Heart right ventricle (tissue), 16 donors: ENCODE measurements at regions not wholly inside any gene's neighbourhood (a gene's known extent, or its start where the extent isn't known, plus 50 kb on each side); places are given as distances from the start of the nearest gene placed in this dataset.

Source experiments
- ATAC-seq, 8 donors: fragments of 200-7000 bp; cut with Tn5 transposase; one replicate each; pipeline ENCODE4 v1.9.1; 2020; ENCODE audit warnings: mild to moderate bottlenecking in 8 of 8, moderate library complexity in 8 of 8, moderate number of reproducible peaks in 1 of 8
- DNase-seq, 2 donors: peaks; one replicate each; pipeline ENCODE4 v3.0.0-alpha.2; 2020
- H3K27ac ChIP-seq, 10 donors: fragments of 200-600 bp; sonication (generic) in 2 of 10; one replicate each; pipeline versions ENCODE4 v1.5.0 to v1.8.0; 2020 to 2022; ENCODE audit warnings: mild to moderate bottlenecking in 3 of 10
- H3K27me3 ChIP-seq, 7 donors: fragments of 200-600 bp; one replicate each; pipeline ENCODE4 v1.8.0; 2021 to 2022; ENCODE audit warnings: mild to moderate bottlenecking in 2 of 7
- H3K36me3 ChIP-seq, 9 donors: fragments of 200-600 bp; sonication (generic) in 1 of 9; one replicate each; pipeline versions ENCODE4 v1.5.0 to v1.8.0; 2020 to 2022; ENCODE audit warnings: mild to moderate bottlenecking in 2 of 9
- H3K4me1 ChIP-seq, 9 donors: fragments of 200-600 bp; sonication (generic) in 1 of 9; one replicate each; pipeline versions ENCODE4 v1.5.0 to v1.8.0; 2020 to 2022; ENCODE audit warnings: mild to moderate bottlenecking in 4 of 9
- H3K4me3 ChIP-seq, 10 donors: fragments of 200-600 bp; sonication (generic) in 2 of 10; one replicate each; pipeline versions ENCODE4 v1.5.0 to v1.8.0; 2020 to 2022; ENCODE audit warnings: mild to moderate bottlenecking in 7 of 10, moderate library complexity in 2 of 10
- H3K9me3 ChIP-seq, 11 donors: fragments of 200-600 bp in 10 of 11; sonication (generic) in 2 of 11; one replicate each; pipeline versions ENCODE4 v1.5.0 to v1.8.0; 2013 to 2022; ENCODE audit warnings: mild to moderate bottlenecking in 2 of 11, control low read depth in 1 of 11, moderate library complexity in 1 of 11
- CTCF ChIP-seq, 9 donors: fragments of 200-600 bp; sonication (generic) in 2 of 9; IDR thresholded peaks; one replicate each; pipeline versions ENCODE4 v1.5.0 to v1.8.0; 2021 to 2022; ENCODE audit warnings: antibody characterized with exemption in 9 of 9, mild to moderate bottlenecking in 5 of 9, moderate library complexity in 1 of 9
- WGBS, 2 donors: extraction: QIAGEN DNeasy Blood & Tissue Kit; methylation state at CpG; one replicate each; pipeline ENCODE4 v1.1.7; 2013; ENCODE audit warnings: inconsistent platforms in 1 of 2; 5-methylcytosine and 5-hydroxymethylcytosine counted together
- intact Hi-C, 10 donors: fragments of 100-400 bp; cut with DNase I; formaldehyde crosslinking; loops; one replicate each; pipeline versions ENCODE4 v1.11.1 to v1.14.2; 2022
- donor health status: Arrhythmogenic right ventricular cardiomyopathy.
- donor health status: ischemic (EF 13 %, LVEDD 7.1; RV severe dilation, severe dysfunction).
- donor health status: healthy with polysubstance abuse.
- donor health status: DM: no; HTN: yes; CAD: no.
- donor health status: DM: no; HTN: no; CAD: no.
- donor health status: ischemic (EF 25% LVEDD 6.9; RV normal size, moderate dysfunction).
- donor health status: ischemic (EF 25% LVEDD 5.7; RV mildly dilated, moderate dysfunction).
- donor health status: healthy.
- donor health status: DM: yes; HTN: yes; CAD: no.
- donor health status: Ischemic cardiomyopathy.
- donor health status: ischemic (EF 35%, LVEDD 5.7; RV mildly dilated, moderate dysfunction).
- donor health status: nonischemic (EF 11% LVEDD 7.7; RV severe dilation, severe dysfunction).
- donor health status: DM: yes; HTN: yes; CAD: no.
- donor health status: PGD.
- donor health status: ischemic (EF 29% LVEDD 5.4; RV normal size, mild dysfunction).
- donor health status: nonischemic (EF 23%, LVEDD 6.1; RV moderate dilation, normal function).

DNA sequence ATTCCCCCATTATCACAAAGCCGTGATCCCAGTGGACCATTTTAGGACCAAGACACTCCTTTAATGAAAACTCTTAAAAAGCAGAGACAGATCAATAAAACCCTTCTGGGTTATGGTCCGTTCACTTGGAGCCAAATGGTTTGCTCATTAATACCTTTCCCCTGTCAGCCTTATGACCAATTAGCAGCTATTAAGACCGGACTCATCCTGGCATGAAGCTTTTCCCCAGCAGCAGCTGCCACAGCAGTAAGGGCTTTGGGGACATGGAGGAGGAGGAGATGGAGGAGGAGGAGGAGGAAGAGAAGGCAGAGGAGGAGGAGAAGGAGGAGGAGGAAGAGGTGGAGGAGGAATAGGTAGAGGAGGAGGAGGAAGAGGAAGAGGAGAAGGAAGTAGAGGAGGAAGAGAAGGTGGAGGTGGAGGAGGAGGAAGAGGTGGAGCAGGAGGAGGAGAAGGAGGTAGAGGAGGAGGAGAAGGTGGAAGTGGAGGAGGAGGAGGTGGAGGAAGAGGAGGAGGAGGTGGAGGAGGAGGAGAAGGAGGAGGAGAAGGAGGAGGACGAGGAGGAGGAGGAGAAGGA is 50.1 kb upstream of the IRX3 start:
- H3K27ac ChIP-seq: no peak overlapping the region
- H3K9me3 ChIP-seq: no peaks in the 10 kb centered on the region
- H3K4me3 ChIP-seq: no peak overlapping the region
- peaks cover 0 to 9% (median 3%) of the 10 kb centered on the region in 7 donors for H3K27me3 ChIP-seq
- DNase-seq (no peak), ATAC-seq (no peak)
- intact Hi-C loops: no loop called here
- H3K4me1 ChIP-seq: no peaks in the 10 kb centered on the region
- WGBS, 2 donors: 49 to 52% methylated on average over 3 to 4 of the region's 4 CpGs
- TF ChIP-seq CTCF (IDR thresholded peaks at IDR 0.05): no peak
- no peaks in the 10 kb centered on the region for H3K36me3 ChIP-seq
